GM19438 (cell line): ENCODE measurements at regions not wholly inside any gene's neighbourhood (a gene's known extent, or its start where the extent isn't known, plus 50 kb on each side); places are given as distances from the start of the nearest gene placed in this dataset.

Experiments used
- ATAC-seq: cut with Tn5 transposase; IDR thresholded peaks from one replicate; pipeline ENCODE4 v1.9.1; 2021; ENCODE audit warnings: low read depth; ENCODE audit not compliant: unreplicated experiment

DNA sequence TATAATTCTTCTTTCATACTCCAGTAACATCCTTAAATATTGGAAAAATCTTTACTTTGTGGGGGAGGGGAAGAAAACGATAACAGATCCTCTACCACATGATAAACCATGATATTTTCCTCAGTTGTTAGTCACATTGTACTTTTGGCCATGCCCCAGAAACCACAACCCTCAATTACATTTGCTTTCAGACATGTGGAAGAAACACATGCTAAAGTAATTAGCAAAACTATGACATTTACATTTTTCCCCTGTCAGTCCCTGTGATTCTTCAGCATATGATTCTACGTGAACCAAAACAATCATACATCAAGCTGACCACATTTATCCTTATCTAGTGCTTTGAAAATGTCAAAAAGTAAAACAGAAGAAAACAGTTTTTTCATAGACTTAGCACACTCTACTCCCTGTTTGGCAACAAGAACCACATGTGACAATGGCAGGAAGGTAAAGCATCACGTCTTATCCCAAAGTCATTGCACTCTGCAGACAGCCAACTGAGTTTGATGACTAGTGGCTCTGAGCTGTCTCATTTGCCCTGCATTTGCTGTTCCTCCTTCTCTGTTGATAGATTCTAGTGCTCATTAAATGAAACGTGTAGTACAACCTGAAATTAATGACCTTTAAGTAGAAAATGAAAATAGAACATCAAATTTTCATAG, 505.8 kb upstream of the MARCKS start:
- ATAC-seq = no peak

DNA sequence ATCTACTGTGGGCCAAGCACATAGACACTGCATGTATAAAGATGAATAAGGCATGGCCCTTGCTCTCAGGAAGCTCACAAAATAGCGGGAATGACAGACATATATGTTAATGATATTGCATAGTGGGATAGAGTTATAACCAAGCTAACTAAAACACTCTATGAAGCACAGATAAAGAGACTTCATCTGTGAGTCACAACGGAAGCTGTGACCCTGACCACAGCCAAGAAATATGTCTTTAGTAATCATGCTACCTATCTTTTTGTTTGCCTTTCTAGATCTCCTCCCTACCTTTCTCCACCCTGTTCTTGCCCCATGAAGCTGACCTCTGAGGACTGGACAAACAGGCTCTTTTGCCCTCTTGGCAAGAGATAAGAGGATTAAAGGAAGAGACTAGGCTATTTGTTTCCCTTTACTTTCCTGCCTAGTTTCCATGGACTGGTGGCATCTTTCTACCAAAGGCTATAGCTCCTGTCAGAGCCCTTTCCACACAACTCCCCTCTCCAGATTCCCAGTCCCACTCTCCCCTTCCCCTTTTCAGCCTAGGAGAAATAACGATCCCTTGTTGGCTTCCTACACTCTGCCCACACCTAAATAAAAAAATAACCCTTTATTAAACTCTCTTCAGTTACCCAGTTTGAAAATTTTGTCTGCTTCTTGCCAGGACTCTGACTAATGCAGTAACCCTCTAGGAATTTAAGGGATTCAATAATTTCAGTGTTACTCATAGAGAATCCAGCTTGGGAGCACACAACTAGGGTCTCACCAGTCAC, 504.9 kb upstream of the MARCKS start:
- ATAC-seq = no peak

DNA sequence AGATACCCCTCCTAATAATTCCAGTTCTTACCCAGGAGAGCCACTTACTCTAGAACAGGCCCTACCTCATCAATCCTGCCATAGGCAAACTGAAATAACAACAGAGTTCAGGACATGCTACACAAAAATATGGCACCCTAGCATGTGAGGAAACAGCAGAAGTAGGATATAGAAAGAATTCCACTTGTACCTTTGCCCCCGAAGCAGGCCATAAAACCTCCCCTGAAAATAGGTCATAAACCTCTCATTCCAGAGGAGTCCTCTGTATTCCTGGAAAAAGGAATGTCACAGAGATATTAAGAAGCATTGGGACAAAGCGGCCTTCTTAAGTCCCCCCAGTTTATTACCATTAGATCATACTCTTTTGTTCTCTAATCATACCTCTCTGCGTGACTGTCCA, 504.3 kb upstream of the MARCKS start:
- ATAC-seq = no peak

DNA sequence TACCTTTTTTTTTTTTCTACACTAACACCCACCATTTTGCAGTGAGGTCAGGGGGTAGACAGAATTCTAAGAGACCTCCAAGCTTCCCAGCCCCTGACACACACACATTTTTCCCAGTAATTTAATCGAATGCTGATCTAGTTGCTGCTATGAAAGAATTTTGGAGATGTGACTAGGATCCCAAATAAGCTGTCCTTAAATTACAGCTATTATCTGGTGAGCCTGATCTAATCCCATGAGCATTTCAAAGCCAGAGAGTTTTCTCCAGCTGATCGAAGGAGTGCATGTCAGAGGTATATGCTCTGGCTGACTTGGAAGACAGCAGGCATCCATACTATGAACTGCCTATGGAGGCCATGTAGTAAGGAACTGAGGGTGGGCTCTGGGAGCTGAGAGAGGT, 503.8 kb upstream of the MARCKS start:
- no peak for ATAC-seq

DNA sequence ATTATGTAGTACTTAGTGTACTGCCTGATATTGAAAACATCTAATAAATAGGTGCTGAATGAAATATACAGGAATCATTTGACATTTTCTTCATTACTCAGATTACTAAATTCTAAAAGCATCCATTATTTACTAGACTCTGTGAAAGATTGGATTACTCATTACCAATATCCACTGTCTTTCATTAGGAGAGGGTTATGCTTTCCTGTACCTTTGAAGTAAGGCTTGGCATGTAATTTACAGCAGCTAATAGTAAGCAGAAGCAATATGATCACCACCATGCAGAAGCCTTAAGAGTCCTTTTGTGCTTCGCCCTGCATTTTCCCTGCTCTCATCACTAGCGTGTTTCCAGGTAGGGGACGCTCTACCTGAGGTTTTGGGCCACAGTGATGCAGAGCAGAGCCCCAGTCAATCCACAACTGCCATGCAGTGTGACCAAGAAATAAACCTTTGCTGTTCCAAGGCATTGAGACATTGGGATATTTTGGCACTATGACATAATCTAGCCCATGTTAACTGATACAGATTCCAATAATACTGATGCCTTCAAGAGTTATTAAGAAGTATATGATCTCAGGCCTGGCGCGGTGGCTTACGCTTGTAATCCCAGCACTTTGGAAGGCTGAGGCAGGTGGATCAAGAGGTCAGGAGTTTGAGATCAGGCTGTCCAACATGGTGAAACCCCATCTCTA, 502.8 kb upstream of the MARCKS start:
- ATAC-seq = no peak

DNA sequence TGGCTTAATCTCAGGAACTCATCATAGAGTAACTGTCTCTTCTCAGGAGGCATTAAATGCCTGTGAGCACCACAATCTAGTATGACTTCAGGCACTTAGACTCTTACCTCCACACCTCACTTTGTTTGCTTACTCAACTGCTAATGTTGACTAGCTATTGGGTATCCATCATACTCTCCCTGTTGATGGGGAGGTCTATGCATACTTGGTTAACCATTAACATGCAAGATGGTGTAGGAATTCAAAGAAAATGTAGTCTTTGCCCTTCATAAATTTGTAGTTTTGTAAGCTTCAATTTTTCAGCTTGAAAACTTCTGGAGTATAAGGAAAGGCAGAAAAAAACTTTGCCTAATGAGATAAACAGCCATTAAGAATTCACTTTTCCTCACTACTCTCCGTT, 501.0 kb upstream of the MARCKS start:
- no peak for ATAC-seq

DNA sequence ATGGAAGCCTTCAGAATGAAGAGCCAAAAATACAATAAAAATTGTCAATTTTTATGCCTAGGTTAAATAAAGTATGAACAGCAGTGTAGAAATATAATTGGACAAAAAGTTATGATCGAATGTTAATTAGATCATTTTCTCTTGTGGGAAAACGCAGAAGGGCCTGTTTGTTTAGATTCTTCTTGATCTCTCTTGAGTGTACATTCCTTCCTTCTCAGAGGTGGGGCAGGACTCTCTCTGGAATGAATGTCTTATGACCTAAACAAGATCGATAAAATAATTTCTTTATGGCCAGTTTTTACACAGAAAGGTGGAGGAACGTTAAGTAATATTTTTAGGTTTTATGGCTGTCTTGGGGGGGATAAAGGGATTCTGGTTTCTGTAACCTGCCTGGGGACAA, 500.1 kb upstream of the MARCKS start:
- no peak for ATAC-seq

DNA sequence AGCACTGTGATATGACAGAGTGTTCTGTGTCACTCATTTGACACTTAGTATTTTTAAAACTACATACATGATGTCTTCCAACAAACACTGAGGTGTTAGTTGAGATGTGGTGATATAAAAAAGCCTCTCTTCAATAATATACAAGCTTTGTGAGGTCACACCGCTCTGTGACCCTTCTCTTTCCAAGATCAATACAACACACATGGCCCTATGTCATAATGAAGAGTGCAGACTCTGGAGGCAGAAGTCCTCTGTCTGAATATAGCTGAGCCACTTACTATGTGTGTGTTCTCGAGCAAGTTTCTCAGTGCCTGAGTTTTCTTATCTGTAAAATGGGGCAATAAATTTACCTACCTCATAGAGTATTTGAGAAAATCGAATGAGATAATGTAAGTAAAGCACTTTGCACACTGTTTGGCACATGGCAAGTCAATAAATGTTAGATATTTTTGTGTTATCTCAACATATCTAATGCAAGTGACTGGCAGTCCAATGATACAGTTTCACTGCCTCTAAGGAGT, 499.0 kb upstream of the MARCKS start:
- no peak for ATAC-seq

DNA sequence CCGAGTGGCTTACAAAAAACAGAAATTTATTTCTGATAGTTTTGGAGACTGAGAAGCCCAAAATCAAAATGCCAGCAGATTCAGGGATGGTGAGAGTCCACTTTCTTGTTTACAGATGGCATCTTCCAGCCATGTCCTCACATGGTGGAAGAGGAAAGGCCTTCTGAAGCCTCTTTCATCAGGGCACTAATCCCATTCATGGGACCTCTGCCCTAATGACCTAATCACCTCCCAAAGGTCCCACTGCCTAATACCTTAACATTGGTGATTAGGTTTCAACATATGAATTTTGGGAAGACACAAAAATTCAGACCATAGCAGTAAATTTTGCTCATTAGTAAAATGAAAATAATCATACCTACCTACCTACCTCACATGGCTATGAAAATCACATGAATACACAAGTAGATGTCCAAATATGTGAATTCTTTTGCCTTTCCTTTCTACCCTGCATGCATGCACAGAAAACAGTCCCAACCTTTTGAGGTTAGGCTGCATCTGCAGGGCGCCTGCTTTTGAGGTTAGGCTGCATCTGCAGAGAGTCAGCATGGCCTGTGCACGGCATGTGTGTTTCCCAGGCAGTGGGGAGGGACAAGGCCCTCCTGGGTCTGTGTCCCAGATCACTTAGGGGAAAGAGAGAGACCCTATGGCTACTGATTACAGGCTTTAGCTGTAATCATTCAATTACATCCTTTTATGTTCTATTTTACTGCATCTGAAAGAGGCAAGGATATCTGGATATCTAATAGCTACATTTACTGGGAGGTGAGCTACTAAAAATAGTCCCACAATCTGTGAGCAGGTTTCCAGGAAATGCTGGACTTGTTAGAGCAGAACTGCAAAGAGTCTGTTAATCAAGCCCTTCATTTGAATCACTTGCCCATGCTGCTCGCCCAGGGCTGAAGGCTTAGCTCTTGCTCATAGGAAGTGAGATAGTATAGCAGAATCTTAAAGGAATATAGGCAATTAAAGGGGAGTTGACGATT, 497.7 kb upstream of the MARCKS start:
- no peak for ATAC-seq

DNA sequence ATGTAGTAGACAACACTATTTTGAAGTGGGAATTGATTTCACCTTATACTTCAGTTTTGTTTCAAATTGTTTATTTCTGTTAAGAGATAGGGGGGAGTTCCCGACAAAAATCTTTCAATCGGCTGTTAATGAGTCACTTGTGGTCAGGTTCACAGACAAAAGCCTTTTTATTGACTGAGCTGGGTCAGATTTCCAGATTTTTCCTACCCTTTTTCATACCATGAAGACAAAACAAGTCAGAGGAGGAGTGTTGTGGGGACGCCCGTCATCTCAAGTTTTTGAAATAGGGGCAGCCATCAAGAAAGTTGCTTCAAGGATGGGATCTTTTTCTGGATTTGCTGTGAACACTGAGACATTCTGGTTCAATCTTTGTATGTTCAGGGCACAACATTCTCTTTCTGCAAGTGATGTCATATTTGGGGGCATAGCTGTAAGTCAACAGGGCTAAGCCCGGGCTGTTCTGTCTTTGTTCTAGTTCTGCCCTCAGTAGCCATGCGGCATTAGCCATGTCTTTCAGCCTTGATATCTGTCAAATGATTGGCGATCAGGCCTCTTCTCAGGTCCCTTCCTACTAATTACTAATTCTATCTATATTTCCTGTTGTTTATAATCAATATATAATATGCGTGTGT, 496.0 kb upstream of the MARCKS start:
- ATAC-seq = no peak

DNA sequence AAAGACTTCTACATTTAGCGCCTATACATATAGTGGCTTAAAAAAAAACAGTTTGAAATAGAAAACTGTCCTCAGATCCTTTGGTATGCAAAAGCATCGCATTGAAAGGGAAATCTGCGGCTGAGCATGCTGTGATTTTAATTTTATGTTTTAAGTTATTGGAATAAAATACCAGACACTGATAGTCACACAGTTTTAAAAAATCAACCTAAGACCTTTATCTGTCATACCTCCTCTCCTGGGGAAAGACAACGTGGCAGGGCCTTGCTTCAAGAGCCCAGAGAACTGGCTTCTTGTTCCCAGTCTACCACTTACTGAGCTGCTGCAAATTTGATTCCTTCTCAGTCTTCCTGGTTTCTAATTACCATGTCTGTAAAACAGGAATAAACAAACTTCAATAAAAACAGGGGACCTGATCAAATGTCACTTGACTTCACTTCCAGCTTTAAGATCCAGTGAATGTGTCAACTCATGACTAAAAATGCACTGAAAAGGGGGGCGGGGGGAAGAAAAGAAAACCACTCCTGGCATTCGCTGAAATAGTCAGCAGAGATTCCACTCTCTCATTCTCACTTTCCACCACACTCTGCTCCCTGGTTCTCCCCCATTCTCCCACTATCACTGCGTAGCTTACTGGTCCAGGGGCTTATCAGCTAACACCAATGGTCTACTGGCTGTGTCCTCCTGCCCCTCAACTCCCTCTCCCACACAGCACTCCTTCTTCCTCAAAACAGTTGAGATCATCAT, 494.7 kb upstream of the MARCKS start:
- no peak for ATAC-seq

DNA sequence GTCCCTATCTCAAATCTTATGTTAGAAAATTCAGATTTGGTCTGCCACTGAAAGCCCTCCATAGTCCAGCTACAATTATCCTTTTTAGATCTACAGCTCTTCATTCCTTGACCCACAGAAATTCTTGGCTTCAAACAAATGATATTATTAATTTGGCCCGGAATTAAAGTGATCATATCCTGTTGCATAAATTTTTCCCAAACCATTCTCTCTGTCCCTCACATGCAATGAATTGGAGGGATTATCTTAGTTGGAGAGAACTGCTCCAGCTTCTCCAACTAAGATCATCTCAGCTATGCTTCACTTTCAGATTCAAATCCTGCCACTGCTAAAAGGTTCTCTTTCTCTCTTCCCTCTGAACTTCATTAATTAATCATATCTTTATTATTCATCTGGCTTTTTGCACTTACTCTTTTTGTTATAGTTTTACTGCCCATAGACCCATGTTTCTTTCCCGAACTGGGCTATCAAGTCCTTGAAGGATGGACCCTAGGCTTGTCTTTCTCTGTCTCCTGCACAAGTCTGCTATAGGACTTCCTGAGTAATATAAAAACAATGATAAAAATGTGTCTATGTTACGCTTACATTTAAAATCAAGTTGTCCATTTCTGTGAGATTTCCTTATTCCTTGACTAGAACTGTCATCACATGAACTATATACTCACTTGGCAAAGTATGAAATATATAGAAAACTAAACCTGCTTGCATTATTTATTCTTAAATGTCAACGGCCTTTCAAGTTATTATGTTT, 493.9 kb upstream of the MARCKS start:
- no peak for ATAC-seq

DNA sequence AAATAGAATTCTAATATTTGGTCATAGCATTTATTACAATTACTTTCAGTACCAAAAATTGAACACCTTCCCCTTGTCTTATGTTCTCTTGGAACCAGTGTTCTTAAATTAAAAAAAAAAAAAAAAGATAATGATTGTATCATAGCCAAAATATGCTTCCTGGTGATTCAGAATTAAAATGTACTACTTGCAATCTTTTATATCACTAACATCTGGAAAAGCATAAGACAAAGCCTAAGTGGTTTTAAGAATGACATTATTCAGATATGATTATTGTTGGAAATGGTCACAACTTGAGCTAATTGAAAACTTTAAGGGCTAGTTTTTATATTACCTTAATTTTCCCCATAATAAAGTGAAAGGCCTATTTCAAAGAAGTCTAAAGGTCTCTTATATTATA, 493.3 kb upstream of the MARCKS start:
- no peak for ATAC-seq

DNA sequence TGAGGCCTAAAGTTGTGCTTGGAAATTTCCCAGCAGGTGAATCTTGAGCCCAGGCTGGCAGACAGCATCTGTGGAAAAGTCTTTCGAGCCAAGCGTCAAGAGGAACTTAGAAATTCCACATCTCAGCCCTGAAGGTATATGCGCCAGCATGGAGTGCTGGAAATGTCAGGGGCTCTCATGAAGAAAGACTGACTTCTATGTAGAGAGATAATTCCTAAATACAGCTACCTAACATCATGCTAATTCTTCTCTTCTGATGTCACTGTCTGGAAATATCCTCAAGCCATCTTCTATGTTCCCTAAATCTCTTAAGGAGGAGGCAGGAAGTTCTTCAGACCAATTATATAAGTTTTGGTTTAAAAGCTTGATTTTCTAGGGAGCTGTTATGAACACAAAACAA, 492.4 kb upstream of the MARCKS start:
- no peak for ATAC-seq

DNA sequence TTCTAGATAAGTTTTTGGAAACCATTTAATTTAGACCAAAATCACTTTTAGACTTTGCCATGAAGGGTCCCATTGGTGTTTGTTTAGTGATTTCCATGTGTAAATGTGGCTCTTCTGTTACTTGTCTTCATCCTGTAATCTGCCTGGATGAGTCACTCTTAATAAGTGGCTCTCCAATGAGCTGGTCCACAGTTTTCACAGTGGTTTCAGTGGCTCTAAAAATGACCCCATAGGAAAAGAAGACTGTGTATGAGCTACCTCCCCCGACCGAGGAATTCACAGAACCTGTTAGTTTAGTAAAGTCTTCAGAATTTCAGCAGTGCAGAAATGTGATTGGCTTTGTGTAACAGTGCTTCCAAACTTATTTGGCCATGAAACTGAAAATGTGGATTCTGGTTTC, 492.0 kb upstream of the MARCKS start:
- ATAC-seq = no peak

DNA sequence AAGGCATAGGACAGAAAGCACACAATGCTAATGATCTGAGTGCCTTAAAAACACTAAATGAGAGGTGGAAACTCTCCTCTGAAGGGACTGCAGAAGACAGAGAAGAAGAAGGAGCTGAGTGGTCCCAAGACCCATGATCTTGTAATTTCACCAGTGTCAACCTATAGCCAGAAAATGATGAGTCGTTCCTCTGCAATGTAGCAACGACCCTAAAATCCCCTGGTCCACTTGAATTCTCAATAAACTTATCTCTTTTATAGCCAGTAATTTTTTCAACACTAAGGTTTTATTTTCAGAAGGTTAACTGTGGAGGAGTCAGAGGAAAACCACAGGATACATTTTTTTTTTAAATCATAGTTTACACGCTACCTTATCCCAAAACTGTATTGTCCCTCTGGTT, 490.6 kb upstream of the MARCKS start:
- ATAC-seq = no peak

DNA sequence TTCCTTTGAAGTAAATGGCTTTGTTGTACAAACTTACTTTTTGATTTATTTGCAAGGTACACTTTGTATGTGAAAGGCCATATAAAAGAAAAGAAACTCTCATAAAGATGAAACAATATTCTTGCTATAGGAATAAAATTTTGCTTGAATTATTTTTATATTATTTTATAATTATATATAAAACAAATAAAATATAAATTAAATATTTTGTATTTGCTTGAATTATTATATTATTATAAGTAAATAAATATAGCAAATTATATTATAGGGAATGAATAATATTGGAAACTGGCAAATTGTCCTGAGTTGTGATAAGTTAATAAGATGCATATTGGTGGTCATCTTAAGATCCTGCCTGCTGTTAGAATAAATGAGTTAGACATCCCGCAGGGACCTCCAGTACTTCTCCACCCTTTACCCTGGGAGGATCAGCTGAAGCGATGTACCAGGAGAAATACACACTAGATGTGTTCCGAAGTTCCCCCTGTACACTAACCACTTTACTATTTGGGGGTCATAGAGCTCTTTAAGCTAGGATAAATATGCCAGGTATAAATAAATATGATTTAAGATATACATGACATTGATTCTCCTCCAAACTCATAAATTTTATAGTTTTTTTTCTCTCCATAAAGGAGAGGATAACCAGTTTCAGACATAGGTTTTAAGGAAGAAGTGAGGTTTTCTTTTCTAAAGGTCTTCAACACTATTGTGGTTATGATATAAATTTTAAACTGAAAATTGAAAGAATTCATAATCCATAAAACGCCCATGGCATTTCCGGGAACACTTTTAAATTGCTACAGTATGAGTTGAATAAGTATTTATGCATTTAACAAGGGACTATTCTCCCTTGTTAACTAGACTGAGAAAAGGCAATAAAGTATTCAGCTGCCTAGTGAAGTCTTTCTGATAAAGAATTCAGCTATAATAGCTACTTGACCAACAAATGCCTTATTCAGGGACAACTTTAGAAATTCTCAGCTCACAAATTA, 486.3 kb upstream of the MARCKS start:
- ATAC-seq = no peak
